GM18907 (cell line): ENCODE measurements at regions not wholly inside any gene's neighbourhood (a gene's known extent, or its start where the extent isn't known, plus 50 kb on each side); places are given as distances from the start of the nearest gene placed in this dataset.

Experiments
- ATAC-seq: cut with Tn5 transposase; IDR thresholded peaks from one replicate; pipeline ENCODE4 v1.9.1; 2021; ENCODE audit warnings: mild to moderate bottlenecking, moderate library complexity; ENCODE audit not compliant: unreplicated experiment

DNA sequence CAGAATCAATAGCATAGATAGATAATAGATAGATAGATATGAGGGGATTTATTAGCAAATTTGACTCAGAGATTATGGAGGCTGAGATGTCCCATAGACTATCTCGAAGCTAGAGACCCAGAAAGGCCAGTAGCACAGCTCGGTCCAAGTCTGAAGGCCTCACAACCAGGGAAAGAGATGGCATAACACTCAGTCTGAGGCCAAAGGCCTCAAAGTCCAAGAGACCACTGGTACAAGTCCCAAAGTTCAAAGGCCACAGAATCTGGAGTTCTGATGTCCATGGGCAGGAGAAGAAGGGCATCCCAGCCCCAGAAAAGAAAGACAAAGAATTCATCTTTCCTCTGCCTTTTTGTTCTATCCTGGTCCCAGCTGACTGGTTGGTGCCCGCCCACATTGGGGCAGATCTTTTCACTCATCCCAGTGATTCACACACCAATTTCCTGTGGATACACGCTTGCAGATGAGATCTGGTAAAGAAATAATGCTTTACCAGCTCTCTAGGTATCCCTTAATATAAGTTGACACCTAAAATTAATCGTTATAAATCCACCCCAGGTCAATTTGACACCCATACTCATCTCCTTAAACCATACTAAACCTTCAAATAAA lies 127.8 kb upstream of the FBN2 start:
- no peak for ATAC-seq

DNA sequence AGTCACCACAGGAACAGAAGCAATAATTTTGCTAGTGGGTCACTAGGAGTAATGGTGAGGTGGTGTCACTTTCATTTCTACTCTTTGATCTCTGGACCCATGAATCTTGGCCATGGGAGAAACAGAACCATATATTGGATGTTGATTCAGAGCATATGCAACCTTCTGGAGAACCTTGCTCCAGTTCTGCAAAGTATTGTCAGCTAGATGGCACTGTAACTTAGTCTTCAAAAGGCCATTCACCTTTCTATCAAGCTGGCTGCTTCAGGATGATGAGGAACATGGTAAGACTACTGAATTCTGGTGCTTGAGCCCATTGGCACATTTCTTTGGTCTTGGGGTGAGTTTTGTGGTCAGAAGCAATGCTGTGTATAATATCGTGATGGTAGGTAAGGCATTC lies 129.1 kb upstream of the FBN2 start:
- no peak for ATAC-seq

DNA sequence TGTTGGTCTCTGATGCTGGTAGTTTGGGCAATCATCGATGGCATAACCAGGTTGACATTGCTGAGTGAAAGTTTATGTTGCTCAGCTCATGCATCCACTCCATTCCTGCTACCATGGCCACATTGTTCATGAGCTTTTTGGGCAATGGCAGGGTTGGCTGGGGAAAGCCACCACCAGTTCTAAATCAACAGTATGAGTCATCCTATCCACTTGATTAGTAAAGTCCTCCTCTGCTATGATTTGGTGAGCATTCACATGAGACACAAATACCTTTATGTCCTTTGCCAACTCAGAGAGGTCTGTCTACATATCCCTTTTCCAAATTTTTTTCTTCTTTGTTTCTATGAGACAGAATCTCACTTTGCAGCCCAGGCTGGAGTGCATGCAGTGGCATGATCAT lies 129.7 kb upstream of the FBN2 start:
- no peak for ATAC-seq

DNA sequence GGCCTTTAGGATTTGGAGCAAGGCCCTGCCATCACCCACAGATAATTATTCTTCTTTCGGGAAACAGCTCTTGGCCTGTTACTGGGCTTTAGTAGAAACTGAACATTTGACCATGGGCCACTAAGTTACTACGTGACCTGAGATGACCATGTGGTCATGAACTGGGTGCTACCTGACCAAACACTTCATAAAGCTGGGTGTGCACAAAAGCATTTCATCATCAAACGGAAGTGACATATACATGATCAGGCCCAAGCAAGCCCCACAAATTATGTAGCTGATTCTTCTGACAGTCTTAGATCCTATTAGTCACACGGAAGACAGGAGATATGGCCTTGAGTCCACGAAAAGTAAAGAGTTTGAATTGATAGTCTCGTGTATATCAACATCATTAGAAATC lies 130.9 kb upstream of the FBN2 start:
- ATAC-seq, result no peak

DNA sequence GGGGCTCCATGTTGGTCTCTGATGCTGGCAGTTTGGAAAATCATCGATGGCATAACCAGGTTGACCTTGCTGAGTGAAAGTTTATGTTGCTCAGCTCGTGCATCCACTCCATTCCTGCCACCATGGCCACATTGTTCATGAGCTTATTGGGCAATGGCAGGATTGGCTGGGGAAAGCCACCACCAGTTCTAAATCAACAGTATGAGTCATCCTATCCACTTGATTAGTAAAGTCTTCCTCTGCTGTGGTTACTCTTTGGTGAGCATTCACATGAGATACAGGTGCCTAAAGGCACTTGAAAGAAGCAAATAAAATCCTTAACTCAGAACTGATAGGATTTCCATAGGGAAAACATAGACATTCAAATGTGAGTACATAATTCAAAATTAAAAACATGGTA lies 131.8 kb upstream of the FBN2 start:
- ATAC-seq, result peak; percentile 63

DNA sequence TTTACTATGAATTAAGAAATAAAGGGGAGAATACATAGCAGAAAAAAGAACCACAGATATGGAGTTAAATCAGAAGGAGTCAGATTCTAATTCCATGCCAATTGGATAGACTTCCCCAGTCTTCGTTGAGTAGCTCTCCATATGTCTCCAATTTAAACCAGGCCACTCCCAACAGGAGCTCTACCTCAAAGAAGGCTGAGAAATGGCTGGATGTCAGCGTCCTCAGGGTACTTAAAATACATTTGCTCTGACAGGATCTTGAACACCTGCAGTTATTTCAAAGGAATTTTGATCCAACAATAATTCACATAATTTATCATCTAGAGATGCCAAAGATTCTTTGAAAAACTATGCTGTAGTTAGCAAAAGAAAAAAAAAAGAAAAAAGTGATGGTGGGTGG lies 133.9 kb upstream of the FBN2 start:
- no peak for ATAC-seq

DNA sequence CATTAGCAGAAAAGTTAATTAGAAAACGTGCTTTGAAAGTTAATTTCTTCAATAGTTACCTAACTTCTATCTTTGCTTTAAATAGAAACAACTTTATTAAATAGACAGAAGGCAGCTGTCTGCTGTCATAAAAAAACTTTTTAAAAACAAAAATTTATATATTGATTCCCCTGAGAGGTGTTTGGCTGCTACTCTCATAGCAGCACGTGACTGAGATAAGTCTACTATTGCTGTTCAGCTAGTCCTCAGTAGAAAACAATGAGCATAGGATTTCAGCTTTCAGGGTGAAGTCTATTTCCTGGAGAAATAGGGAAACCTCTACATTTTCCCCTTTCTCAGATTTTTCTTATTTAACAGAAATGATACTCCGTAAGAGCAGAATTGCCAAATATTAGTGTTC lies 135.0 kb upstream of the FBN2 start:
- ATAC-seq, result no peak

DNA sequence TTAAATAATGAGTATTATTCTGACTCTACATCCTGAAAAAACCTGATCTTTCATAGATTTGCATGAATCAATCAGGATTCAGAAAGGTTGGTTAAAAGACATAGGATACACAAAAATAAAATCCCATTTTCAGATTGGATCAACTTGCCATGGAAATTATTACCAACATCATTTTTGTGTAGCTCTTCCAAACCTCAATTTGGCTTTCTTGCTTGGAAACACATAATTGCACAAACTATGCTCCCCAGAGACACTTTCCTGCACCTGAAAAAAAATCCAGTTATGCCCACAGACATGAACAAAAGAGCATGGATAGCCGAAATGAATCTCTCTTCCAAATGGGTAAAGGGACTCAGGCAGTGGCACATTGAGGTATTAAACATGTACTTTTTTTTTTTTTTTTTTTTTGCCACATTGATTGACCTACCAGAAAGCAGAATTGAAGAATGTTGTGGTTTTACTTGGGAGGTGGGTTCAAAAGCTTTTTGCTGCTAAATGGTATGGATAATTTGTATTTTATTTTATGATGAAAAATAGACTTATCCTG lies 135.4 kb upstream of the FBN2 start:
- ATAC-seq, result no peak

DNA sequence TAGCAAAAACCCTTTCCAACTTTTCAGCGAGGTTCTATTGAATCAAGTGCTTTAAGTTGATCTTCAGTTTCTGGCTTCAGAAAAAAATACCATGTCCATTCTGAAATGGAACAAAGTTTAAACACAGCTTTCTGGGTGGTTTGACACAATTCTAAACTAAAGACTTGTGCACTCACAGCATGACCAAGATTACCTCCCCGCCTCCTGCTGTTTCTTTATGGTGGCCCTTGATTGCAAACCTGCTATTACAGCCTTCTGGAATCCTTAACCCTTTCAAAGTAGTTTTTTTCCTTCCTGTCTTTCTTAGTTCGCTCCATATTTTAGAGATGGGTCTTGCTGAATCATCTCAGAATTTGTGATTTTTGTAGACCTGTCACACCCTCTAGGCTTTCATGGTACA lies 135.9 kb upstream of the FBN2 start:
- no peak for ATAC-seq

DNA sequence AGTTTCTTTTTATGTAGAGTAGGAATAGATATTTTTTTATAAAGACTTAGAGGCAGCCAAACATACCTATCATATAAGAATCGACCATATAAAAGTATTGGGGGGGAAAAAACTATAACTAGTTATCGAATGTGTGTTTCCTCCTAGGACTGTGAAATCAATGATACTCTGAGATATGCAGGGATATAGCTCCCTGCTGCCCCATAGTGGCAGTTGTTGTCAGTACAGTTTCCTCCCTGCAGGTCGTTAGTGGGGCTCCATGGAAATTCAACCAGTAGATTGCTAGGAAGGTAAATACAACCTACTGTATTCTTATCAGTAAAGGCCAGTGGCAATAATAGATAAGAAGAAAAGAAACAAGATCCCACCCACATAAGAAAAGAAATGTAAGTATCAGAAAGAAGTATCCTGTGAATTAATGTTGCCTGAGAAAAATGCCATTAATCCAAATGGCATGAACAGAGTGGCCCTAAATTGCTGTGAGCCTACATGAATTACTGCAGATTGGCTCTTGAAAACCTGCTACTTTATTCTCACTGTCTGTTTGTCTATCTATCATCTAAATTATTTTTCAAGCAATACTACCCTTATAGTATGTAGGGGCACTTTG lies 136.9 kb upstream of the FBN2 start:
- ATAC-seq, result peak; percentile 86

DNA sequence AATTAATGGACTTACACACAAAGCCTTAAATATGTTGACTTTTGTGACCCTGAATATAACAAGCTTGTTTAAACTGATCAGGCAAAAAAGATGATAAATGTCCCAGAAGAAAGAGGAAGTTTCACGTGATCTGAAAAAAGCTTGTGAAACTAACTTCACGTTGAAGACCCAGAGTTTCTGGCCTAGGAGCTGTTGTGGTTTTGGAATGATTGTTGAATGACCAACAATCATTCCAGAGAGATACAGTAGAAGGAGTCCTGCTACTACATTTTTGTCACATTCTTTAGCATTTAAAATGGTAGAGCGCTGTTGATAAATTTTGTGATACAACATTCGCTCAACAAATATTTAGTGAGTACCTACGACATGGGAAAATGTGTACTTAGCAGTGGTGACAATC lies 143.1 kb upstream of the FBN2 start:
- no peak for ATAC-seq

DNA sequence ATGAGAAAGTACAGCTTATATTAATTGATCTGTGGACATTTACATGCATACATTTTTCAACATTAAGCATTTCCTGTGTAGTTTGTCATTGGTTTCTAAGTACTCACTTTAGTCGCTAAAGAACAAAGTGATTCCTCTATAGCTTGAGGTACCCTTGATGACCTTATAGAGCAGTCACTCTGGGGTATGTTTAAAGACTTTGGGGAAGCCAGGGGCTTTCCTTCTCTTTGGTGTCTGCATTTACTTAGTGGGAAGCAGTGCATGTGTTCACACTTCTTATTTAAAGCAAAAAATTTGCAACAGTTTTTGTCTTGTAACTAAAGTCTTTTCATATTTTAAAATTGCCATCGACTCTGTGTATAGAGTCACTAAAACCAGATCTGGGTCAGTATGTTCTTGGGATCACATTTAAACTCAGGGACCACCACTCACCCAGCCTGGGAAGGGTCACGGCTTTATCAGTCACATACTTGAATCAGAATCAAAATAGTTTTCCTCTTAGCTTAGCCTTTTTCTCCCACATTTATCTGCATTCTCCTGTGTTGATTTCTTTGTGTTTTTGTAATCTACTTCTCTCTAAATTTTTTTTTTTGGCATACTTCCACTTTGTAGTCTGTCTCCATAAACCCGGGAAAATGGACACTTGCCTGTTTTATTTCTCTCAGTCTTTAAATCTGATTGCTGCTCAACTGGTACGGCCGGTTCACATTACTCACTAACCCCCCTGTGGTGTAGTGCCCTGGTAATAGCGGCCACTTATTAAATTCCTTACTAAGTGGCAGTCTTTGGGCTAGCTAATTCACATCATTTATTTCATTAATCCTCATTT lies 143.9 kb upstream of the FBN2 start:
- no peak for ATAC-seq

DNA sequence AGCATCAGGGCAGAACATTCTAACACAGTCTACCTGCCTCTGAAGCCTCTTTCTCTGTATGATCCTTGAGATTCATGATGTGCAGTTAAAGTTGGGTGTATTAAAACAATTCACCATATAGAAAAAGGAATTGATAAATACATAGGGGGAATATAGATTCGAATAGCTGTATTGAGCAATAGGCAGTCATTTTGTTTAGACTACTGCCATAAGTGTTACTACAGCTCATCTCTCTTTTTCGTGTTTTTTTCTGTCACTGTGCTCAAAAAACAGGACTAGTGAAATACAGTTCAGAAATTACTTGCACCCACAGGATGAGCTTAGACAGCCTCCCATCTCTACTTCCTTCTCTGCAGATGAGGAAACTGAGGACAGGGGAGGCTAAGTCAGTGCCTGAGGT lies 144.6 kb upstream of the FBN2 start:
- no peak for ATAC-seq

DNA sequence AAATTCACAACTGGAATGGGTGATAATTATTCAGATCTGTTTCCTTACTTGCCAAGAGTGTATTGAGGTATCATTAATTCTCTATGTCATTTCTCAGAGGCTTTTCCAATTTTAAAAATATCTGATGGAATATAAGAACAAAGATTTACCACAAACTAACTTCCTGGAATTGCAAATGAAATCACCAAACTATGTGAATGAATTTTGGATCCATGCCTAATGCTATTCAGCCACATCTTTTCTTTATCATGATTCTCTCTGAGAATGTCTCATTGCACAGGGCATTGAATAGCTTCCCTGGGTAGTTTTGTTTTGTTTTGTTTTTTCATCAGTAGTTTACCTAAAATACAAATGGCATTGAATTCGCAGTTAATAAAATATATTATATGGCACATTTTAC lies 146.9 kb upstream of the FBN2 start:
- ATAC-seq, result no peak

DNA sequence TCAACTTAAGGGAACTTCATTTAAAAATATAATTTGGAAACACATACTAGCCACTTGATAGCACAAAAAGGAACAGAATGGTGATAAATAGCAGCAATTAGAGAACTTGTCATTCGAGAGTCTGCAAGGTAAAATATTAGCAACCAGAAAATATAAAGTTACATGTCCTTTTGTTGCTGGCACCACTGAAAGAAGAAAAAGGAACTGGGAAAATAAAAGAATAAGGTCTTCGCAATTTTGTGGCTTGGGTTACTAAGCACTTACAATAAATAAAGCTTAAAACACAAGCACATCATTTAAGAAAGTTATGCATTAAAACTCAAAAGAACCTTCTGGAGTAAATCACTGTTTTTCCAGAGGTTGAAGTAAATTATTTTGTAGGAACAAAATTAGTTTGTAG lies 149.9 kb upstream of the FBN2 start:
- ATAC-seq, result no peak

DNA sequence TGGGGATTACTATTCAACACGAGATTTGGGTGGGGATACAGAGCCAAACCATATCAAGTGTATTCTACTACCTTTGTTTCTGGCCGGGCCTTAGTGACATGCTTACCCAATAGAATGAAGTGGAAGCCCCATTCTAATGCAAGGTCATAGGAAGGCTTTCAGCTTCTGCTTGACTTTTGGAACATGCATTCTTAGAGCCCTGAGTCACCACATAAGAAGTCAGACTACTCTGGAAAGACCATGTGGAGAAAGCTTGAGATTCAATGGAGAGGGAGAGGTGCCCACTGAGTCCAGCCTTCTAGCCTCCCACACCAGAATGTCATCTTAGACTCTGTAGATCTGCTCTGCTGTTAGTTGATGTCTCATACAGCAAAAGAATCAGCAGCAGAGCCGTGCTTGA lies 155.7 kb upstream of the FBN2 start:
- no peak for ATAC-seq

DNA sequence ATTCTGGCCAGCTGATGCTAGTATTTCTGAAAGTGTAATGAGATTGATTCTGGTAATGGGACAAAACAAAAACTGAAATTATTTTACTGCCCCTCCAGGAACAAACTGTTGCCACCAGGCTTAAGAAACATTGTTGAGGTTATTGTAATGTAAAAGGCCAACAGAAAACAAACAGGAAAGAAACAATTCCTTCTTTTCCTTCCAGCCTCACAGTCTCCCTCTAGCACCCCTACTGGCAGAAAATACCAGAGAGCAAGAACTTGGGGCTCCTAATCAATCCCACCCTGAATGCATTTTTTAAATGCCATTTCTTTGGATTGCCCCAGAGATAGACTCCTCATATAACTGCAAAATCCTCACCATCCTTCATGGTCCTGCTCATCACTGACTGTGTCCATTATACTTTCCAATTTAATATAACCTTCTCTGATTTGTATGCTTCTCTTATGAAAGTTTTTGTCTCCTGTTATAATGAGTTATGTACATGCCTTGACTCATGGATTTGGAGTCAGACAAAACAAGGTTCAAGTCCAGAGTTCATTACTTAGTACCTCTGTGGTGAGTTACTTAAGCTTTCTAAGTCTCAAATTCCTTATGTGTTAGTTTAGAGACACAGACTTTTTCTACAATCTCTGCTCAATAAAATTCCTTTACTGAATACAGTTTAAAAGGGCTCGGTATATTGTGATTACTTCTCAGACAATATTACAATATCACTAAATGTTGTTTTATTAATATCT lies 157.9 kb upstream of the FBN2 start:
- no peak for ATAC-seq

DNA sequence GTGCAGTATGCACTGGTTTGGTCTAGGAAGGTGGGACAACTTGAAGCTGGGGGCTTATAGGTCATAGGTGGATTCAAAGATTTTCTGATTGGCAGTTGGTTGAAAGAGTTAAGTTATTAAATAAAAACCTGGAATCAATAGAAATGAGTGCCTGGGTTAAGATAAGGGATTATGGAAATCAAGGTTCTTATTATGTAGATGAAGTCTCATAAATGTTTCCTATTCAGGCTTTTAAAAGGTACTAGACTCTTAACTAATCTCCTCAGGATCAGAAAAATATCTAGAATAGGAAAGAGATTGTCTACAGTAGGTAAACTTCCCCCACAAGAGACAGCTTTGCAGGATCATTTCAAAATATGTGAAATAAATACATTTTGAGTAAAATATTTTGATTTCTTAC lies 163.3 kb upstream of the FBN2 start:
- no peak for ATAC-seq

DNA sequence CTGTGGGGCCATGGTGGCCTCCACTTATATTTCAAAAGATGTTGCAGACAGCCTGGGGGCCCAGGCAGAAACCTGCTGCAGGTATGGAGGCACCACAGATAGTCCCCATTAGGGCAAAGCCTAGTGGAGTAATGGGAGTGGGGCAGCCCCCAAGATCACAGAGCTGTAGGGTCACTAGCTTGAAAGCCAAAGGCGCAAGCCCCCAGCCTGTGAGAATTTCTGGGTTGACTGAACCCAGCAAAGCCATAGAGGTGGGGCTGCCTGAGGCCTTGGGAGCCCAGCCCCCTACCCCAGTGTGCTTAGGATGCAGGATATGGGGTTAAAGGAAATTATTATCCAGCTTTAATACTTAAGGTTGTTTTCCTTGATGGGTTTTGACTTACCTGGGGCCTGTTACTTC lies 165.3 kb upstream of the FBN2 start:
- no peak for ATAC-seq

DNA sequence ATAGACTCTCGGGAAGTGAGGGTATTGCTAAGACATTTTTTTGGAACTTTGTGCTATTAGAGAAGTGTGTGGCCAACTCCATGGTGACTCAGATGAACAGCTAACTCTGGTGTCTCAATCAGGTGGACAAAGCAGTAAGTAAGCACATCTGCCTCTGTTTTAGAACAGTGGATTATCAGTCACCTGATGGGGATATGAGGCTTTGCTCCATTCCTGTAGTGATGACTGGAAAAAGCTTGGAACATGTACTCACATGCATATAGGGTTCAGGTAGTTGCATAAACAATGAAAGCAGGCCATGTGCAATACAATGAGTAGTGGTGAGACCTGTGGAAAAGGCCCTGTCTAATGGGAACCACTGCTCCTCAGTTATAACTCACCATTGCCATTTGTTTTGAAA lies 168.2 kb upstream of the FBN2 start:
- ATAC-seq, result no peak

DNA sequence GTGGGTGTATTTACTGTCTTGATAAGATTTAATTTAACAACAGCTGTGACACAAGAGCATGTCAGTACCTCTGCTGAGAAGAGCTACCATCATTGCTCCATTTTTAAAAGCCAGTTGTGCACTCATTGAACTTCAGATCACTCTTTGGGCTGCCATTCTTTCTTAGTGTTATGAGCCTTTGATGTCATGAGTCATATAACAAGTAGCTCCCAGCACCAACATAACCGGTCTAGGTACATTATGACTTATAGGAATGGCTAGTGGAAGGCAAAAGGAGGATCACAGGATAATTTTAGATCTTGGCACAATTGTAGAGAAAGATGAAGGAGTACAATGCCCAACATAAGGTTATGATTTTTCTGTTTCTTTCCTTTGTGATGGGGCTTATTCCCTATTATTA lies 170.8 kb upstream of the FBN2 start:
- ATAC-seq, result no peak
